GM19324 (cell line): ENCODE measurements at regions not wholly inside any gene's neighbourhood (a gene's known extent, or its start where the extent isn't known, plus 50 kb on each side); places are given as distances from the start of the nearest gene placed in this dataset.

ENCODE experiments used
- ATAC-seq: cut with Tn5 transposase; IDR thresholded peaks from one replicate; pipeline ENCODE4 v1.9.1; 2021; ENCODE audit warnings: mild to moderate bottlenecking, moderate library complexity; ENCODE audit not compliant: unreplicated experiment, low FRiP score

- ATAC-seq: no peak
These were observed 213.2 kb upstream of the IER5L start for GRCh38 chr9:129391221-129391661.

GRCh38 chr9:129390541-129390940 is 212.5 kb upstream of the IER5L start:
- ATAC-seq: no peak

- ATAC-seq: no peak
These were observed 209.8 kb upstream of the IER5L start for GRCh38 chr9:129387822-129388221.

GRCh38 chr9:129386812-129387177 is 208.7 kb upstream of the IER5L start:
- ATAC-seq: no peak

- ATAC-seq: no peak
These were observed 207.3 kb upstream of the IER5L start for GRCh38 chr9:129385211-129385934.

- no peak for ATAC-seq
These were observed 206.6 kb upstream of the IER5L start for GRCh38 chr9:129384491-129385210.

- no peak for ATAC-seq
These were observed 205.8 kb upstream of the IER5L start for GRCh38 chr9:129383561-129384490.

GRCh38 chr9:129383019-129383560 is 205.0 kb upstream of the IER5L start:
- ATAC-seq: no peak

- ATAC-seq: no peak
These were observed 204.4 kb upstream of the IER5L start for GRCh38 chr9:129382281-129383018.

- ATAC-seq: no peak
These were observed 203.5 kb upstream of the IER5L start for GRCh38 chr9:129381481-129381957.

- ATAC-seq: no peak
These were observed 202.9 kb upstream of the IER5L start for GRCh38 chr9:129380961-129381401.

- ATAC-seq: no peak
These were observed 201.8 kb upstream of the IER5L start for GRCh38 chr9:129379886-129380285.

GRCh38 chr9:129379181-129379836 is 201.2 kb upstream of the IER5L start:
- no peak for ATAC-seq

GRCh38 chr9:129377931-129378661 is 200.0 kb upstream of the IER5L start:
- ATAC-seq: no peak

GRCh38 chr9:129377181-129377580 is 199.1 kb upstream of the IER5L start:
- ATAC-seq: no peak

- ATAC-seq: no peak
These were observed 197.8 kb upstream of the IER5L start for GRCh38 chr9:129375845-129376244.

- no peak for ATAC-seq
These were observed 196.6 kb upstream of the IER5L start for GRCh38 chr9:129374651-129375050.

- ATAC-seq: no peak
These were observed 196.2 kb upstream of the IER5L start for GRCh38 chr9:129374231-129374630.

GRCh38 chr9:129373361-129373760 is 195.3 kb upstream of the IER5L start:
- ATAC-seq: no peak
